ENCODE measurements at regions not wholly inside any gene's neighbourhood (a gene's known extent, or its start where the extent isn't known, plus 50 kb on each side); places are given as distances from the start of the nearest gene placed in this dataset.

GRCh38 chr16:5333991-5334390, 236.4 kb upstream of the EEF2KMT start:
- H3K27ac ChIP-seq = no peak overlapping the region
- 45% methylated on average over 4 of the region's 4 CpGs for WGBS, 2 donors
- no peaks in the 10 kb centered on the region for H3K36me3 ChIP-seq
- no peaks in the 10 kb centered on the region for H3K4me1 ChIP-seq
- DNase-seq (no peak), ATAC-seq (ENCODE audit: low FRiP score in 2 of 2) (no peak)
- TF ChIP-seq EP300 (IDR thresholded peaks at IDR 0.05) (no peak), POLR2AphosphoS5 (IDR thresholded peaks at IDR 0.05) (no peak), POLR2A (IDR thresholded peaks at IDR 0.05) (no peak)
- TF ChIP-seq, protein P1, sequence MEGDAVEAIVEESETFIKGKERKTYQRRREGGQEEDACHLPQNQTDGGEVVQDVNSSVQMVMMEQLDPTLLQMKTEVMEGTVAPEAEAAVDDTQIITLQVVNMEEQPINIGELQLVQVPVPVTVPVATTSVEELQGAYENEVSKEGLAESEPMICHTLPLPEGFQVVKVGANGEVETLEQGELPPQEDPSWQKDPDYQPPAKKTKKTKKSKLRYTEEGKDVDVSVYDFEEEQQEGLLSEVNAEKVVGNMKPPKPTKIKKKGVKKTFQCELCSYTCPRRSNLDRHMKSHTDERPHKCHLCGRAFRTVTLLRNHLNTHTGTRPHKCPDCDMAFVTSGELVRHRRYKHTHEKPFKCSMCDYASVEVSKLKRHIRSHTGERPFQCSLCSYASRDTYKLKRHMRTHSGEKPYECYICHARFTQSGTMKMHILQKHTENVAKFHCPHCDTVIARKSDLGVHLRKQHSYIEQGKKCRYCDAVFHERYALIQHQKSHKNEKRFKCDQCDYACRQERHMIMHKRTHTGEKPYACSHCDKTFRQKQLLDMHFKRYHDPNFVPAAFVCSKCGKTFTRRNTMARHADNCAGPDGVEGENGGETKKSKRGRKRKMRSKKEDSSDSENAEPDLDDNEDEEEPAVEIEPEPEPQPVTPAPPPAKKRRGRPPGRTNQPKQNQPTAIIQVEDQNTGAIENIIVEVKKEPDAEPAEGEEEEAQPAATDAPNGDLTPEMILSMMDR (IDR thresholded peaks at IDR 0.05) = no peak
- no peaks in the 10 kb centered on the region for H3K27me3 ChIP-seq
- H3K9me3 ChIP-seq = no peaks in the 10 kb centered on the region
- H3K4me3 ChIP-seq = no peak overlapping the region

- 91 to 94% methylated on average over 5 of the region's 5 CpGs for WGBS, 2 donors
- no peaks in the 10 kb centered on the region for H3K4me1 ChIP-seq
- no peak overlapping the region for H3K27ac ChIP-seq
- DNase-seq (no peak), ATAC-seq (ENCODE audit: low FRiP score in 2 of 2) (no peak)
- H3K27me3 ChIP-seq = no peaks in the 10 kb centered on the region
- no peak overlapping the region for H3K4me3 ChIP-seq
- no peaks in the 10 kb centered on the region for H3K9me3 ChIP-seq
- no peak for TF ChIP-seq EP300 (IDR thresholded peaks at IDR 0.05)
- TF ChIP-seq POLR2AphosphoS5 (IDR thresholded peaks at IDR 0.05) = no peak
- TF ChIP-seq, protein P1 (IDR thresholded peaks at IDR 0.05) = no peak
- no peaks in the 10 kb centered on the region for H3K36me3 ChIP-seq
Observed at GRCh38 chr16:5333126-5333525, 235.5 kb upstream of the EEF2KMT start.

- no peak for ATAC-seq (ENCODE audit: low FRiP score in 2 of 2)
- Histone ChIP-seq H3K27ac (no peak overlapping the region), H3K4me1 (no peaks in the 10 kb centered on the region), H3K4me3 (no peak overlapping the region), H3K27me3 (no peaks in the 10 kb centered on the region), H3K36me3 (no peaks in the 10 kb centered on the region), H3K9me3 (no peaks in the 10 kb centered on the region)
- DNase-seq = no peak
- WGBS, 2 donors = 86 to 89% methylated on average over 3 of the region's 3 CpGs
- TF ChIP-seq POLR2AphosphoS5 (IDR thresholded peaks at IDR 0.05) (no peak), POLR2A (IDR thresholded peaks at IDR 0.05) (no peak), EP300 (IDR thresholded peaks at IDR 0.05) (no peak)
- TF ChIP-seq, protein P1 (IDR thresholded peaks at IDR 0.05) = no peak
Observed at GRCh38 chr16:5330058-5330457, 232.5 kb upstream of the EEF2KMT start.

- Histone ChIP-seq H3K27ac (no peak overlapping the region), H3K9me3 (no peaks in the 10 kb centered on the region), H3K4me1 (no peaks in the 10 kb centered on the region), H3K4me3 (no peak overlapping the region), H3K36me3 (no peaks in the 10 kb centered on the region), H3K27me3 (no peaks in the 10 kb centered on the region)
- ATAC-seq (ENCODE audit: low FRiP score in 2 of 2) (no peak), DNase-seq (no peak)
- WGBS, 2 donors = 64 to 65% methylated on average over 5 of the region's 5 CpGs
- no peak for TF ChIP-seq POLR2A (IDR thresholded peaks at IDR 0.05)
- no peak for TF ChIP-seq EP300 (IDR thresholded peaks at IDR 0.05)
- TF ChIP-seq, protein P1 (IDR thresholded peaks at IDR 0.05) = no peak
- TF ChIP-seq POLR2AphosphoS5 (IDR thresholded peaks at IDR 0.05) = no peak
Observed at GRCh38 chr16:5328546-5328945, 231.0 kb upstream of the EEF2KMT start.

DNA sequence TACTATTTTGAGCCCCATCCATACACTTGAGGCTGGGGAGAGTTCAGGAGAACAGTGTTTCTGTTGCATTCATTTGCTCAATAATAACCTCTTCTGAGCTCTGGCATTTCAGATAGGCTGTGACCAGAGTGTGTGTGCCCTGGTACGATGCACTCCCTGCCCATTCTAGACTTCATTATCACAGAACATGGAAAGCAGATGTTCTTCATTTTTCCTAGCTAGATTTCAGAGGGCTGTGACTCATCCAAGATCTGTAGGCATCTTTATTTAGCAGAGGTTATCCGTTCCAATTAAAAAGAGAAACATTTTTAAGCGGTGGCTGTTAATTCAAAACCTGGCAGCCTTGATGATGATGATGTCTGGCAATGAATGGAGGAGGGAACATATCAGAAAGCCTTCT, 228.8 kb upstream of the EEF2KMT start:
- DNase-seq (no peak), ATAC-seq (ENCODE audit: low FRiP score in 2 of 2) (no peak)
- no peaks in the 10 kb centered on the region for H3K36me3 ChIP-seq
- H3K27me3 ChIP-seq = no peaks in the 10 kb centered on the region
- H3K4me1 ChIP-seq = no peaks in the 10 kb centered on the region
- H3K9me3 ChIP-seq = no peaks in the 10 kb centered on the region
- H3K4me3 ChIP-seq = no peak overlapping the region
- 88 to 89% methylated on average over 3 of the region's 3 CpGs for WGBS, 2 donors
- no peak overlapping the region for H3K27ac ChIP-seq
- TF ChIP-seq EP300 (IDR thresholded peaks at IDR 0.05) (no peak), POLR2AphosphoS5 (IDR thresholded peaks at IDR 0.05) (no peak), POLR2A (IDR thresholded peaks at IDR 0.05) (no peak)
- TF ChIP-seq, protein P1 (IDR thresholded peaks at IDR 0.05) = no peak
